22Rv1 (cell line): ENCODE measurements at regions not wholly inside any gene's neighbourhood (a gene's known extent, or its start where the extent isn't known, plus 50 kb on each side); places are given as distances from the start of the nearest gene placed in this dataset.

ENCODE experiments used
- ZFX ChIP-seq: fragments of 450-650 bp; IDR thresholded peaks from 2 replicates; pipeline ENCODE4 v1.6.1; 2017; ENCODE audit warnings: antibody characterized with exemption, borderline replicate concordance
- TF ChIP-seq, protein P1 (sequence below): fragments of 450-650 bp; IDR thresholded peaks from 2 replicates; pipeline ENCODE4 v1.5.1; 2017; ENCODE audit warnings: mild to moderate bottlenecking

DNA sequence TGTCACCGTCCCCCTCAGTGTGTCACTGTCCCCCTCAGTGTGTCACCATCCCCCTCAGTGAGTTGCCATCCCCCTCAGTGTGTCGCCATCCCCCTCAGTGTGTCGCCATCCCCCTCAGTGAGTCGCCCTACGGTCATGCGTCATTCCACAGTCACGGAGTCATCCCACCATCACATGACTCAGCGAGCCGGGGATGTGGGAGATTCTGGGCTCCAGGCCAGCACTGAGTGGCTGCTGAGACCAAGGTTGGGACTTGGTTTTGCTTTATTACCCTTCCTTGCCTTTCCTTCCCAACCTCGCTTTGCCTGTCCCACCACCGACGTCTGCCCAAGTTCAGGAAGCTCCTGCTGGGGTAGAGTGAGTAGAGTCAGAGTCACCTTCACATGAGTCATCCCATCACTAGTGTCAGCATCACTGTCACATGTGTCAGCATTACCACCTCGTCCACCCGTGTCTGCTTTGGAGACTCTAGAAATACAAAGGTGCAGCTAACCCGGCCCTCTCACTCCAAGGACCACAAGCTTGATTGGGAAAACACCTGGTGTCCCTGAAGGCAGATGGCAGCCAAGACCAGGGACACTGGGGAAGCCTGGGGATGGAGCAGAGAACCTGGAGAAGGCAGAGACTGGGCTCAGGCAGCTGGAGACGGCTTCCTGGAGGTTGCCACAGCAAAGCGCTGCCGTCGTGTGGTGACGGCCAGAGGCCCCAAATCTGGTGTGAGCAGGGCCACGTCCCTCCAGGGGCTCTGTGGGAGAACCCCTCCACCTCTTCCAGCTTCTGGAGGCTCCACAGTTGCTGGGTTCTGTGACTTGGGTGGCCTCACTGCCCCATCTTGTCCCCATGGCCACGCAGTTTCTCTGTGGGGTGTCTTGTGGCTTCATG lies 485.2 kb upstream of the SALL3 start:
- TF ChIP-seq, protein P1, sequence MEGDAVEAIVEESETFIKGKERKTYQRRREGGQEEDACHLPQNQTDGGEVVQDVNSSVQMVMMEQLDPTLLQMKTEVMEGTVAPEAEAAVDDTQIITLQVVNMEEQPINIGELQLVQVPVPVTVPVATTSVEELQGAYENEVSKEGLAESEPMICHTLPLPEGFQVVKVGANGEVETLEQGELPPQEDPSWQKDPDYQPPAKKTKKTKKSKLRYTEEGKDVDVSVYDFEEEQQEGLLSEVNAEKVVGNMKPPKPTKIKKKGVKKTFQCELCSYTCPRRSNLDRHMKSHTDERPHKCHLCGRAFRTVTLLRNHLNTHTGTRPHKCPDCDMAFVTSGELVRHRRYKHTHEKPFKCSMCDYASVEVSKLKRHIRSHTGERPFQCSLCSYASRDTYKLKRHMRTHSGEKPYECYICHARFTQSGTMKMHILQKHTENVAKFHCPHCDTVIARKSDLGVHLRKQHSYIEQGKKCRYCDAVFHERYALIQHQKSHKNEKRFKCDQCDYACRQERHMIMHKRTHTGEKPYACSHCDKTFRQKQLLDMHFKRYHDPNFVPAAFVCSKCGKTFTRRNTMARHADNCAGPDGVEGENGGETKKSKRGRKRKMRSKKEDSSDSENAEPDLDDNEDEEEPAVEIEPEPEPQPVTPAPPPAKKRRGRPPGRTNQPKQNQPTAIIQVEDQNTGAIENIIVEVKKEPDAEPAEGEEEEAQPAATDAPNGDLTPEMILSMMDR: no peak
- TF ChIP-seq ZFX: no peak
